ENCODE measurements at regions not wholly inside any gene's neighbourhood (a gene's known extent, or its start where the extent isn't known, plus 50 kb on each side); places are given as distances from the start of the nearest gene placed in this dataset.
A peak's percentile ranks its signal among the peaks of the same experiment; 100 is the strongest.
"Not testable (repeated sequence)": the region's sequence is repeated elsewhere in the genome, so short reads cannot be mapped to it uniquely, and the experiment has no call there.

DNA sequence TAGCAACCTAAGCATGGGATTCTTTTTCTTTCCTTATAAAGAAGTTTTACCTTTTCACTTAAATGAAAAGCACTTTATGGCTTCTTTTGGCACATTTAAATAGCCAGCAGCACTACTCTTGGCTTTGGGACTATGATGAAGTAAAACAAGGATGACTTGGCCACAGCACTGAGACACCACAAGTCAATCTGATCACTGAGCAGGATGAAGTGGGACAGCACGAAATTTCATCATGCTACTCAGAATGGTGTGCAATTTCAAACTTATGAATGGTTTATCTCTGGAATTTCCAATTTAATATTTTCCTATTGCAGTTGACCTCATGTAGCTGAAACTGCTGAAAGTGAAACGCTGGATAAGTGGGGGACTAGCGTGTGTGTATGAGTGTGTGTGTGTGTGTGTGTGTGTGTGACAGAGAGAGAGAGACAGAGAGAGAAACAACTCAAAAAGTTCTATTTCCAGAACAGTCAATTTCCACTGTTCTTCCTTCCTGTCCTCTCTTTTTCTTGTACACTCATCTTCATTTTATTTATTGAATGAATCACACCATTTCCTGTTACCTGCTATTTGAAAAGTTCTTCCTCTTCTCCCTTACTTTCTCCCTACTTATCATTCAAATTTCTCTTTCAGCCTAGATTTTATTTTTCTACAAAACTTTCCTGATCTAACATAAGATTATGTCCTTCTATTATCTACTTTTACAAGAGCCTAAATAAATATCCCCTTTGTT is 414.2 kb upstream of the MIR17HG start:
- no peak for ATAC-seq (replicated peaks in 6 of 8)
- Histone ChIP-seq H3K27ac (no peak overlapping the region), H3K4me1 (replicated peaks in 1 of 2) (peaks cover 9 to 11% of the 10 kb centered on the region in 2 donors), H3K4me3 (no peak overlapping the region)
- in situ Hi-C loops (cut with MboI; ENCODE audit: low pct_unique_long_range_greater_than_20kb in 2 of 9, low sequenced_read_pairs in 9 of 9, unreplicated experiment in 9 of 9), result no loop called here
- 0 to 100% (median 73%) methylated on average over 1 to 3 of the region's 3 CpGs; no CpG with 5 or more reads in 3 of the 10 experiments for WGBS, 10 experiments

DNA sequence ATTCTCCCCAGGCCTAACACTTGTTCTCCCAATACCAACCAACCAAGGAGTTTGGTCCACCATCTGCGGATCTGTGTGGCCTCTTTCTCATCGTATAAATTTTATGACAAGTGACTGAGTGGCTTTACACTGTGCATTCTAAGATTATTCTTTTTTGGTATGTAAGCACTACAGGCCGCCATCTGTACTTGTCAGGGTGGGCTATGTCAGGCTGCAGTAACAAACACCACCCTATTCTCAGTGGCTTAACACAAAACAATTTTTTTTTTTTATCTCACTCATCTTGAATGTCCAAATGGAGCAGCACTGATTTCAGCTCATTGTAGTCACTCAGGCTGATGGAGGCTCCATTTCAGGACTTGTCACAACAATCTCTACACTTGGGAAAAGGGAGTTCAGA is 412.7 kb upstream of the MIR17HG start:
- WGBS, 10 experiments, result 0 to 100% (median 85%) methylated on average over 1 to 3 of the region's 3 CpGs
- Histone ChIP-seq H3K4me3 (no peak overlapping the region), H3K4me1 (replicated peaks in 1 of 2) (peaks cover 9 to 11% of the 10 kb centered on the region in 2 donors), H3K27ac (no peak overlapping the region)
- in situ Hi-C loops (cut with MboI; ENCODE audit: low pct_unique_long_range_greater_than_20kb in 2 of 9, low sequenced_read_pairs in 9 of 9, unreplicated experiment in 9 of 9), result no loop called here
- no peak for ATAC-seq (replicated peaks in 6 of 8)

DNA sequence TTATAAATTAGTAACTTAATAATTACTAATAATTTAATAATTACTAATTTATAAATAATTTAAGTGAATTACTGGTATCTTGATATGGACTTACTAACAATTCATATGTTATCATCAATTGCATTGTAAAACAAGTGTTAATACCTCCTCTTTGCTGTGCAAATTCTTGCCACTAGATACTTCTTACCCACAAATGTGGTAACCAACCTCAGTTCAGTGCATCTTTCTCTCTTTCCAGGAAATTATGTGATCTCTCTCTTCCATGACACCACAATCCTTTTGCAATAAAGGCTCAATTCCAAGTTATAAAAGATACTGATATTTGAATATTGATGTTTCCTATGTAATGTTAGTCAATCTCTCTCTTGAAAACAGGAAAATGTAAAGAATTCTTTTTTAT is 408.6 kb upstream of the MIR17HG start:
- in situ Hi-C loops (cut with MboI; ENCODE audit: low pct_unique_long_range_greater_than_20kb in 2 of 9, low sequenced_read_pairs in 9 of 9, unreplicated experiment in 9 of 9), result no loop called here
- Histone ChIP-seq H3K4me1 (replicated peaks in 1 of 2) (peaks cover 9 to 19% of the 10 kb centered on the region in 2 donors), H3K27ac (no peak overlapping the region), H3K4me3 (no peak overlapping the region)
- no peak for ATAC-seq (replicated peaks in 6 of 8)

DNA sequence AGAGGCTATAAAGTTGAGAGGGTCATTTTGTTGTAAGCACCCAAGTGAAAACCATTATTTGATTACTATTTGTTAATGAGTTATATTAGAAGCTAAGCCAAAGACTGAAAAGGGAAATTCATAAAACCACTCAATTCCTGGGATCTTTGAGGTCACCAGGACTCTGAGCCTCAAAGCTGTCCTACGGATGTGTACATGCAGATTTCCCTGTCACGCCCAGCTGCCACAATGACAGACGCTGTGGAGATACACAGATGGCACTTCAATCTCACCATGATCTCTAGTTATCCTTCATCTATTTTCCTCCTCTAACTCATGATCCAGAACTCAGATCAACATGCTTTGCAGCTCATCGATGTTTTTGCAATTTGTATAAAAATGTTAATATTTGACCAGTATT is 403.5 kb upstream of the MIR17HG start:
- WGBS, 10 experiments, result 19 to 92% (median 43%) methylated on average over 1 to 4 of the region's 4 CpGs; no CpG with 5 or more reads in 1 of the 10 experiments
- in situ Hi-C loops (cut with MboI; ENCODE audit: low pct_unique_long_range_greater_than_20kb in 2 of 9, low sequenced_read_pairs in 9 of 9, unreplicated experiment in 9 of 9), result no loop called here
- Histone ChIP-seq H3K27ac (no peak overlapping the region), H3K4me1 (replicated peaks in 1 of 2) (peaks cover 0 to 16% of the 10 kb centered on the region in 2 donors), H3K4me3 (no peak overlapping the region)
- ATAC-seq (replicated peaks in 6 of 8), result peak in 7 of 8 experiments; percentile 55 to 94 (median 68)

GRCh38 chr13:90945146-90945545 is 402.3 kb upstream of the MIR17HG start:
- H3K27ac ChIP-seq; in situ Hi-C loops (cut with MboI; ENCODE audit: low pct_unique_long_range_greater_than_20kb in 2 of 9, low sequenced_read_pairs in 9 of 9, unreplicated experiment in 9 of 9); ATAC-seq (replicated peaks in 6 of 8); H3K4me3 ChIP-seq: not testable (repeated sequence)
- peaks cover 0 to 16% of the 10 kb centered on the region in 2 donors for H3K4me1 ChIP-seq (replicated peaks in 1 of 2)
- 20 to 60% methylated on average over 1 to 2 of the region's 3 CpGs; no CpG with 5 or more reads in 8 of the 10 experiments for WGBS, 10 experiments

- peaks cover 0 to 16% of the 10 kb centered on the region in 2 donors for H3K4me1 ChIP-seq (replicated peaks in 1 of 2)
- ATAC-seq (replicated peaks in 6 of 8); H3K27ac ChIP-seq; in situ Hi-C loops (cut with MboI; ENCODE audit: low pct_unique_long_range_greater_than_20kb in 2 of 9, low sequenced_read_pairs in 9 of 9, unreplicated experiment in 9 of 9); H3K4me3 ChIP-seq: not testable (repeated sequence)
- 0 to 100% (median 68%) methylated on average over 1 to 5 of the region's 5 CpGs; no CpG with 5 or more reads in 1 of the 10 experiments for WGBS, 10 experiments
These were observed 401.4 kb upstream of the MIR17HG start for GRCh38 chr13:90946125-90946524.

GRCh38 chr13:90947976-90948375 is 399.5 kb upstream of the MIR17HG start:
- ATAC-seq (replicated peaks in 6 of 8), result no peak
- Histone ChIP-seq H3K4me1 (replicated peaks in 1 of 2) (peaks cover 0 to 13% of the 10 kb centered on the region in 2 donors), H3K27ac (no peak overlapping the region), H3K4me3 (no peak overlapping the region)
- in situ Hi-C loops (cut with MboI; ENCODE audit: low pct_unique_long_range_greater_than_20kb in 2 of 9, low sequenced_read_pairs in 9 of 9, unreplicated experiment in 9 of 9), result no loop called here
- 0 to 100% (median 72%) methylated on average over 1 to 2 of the region's 2 CpGs; no CpG with 5 or more reads in 2 of the 10 experiments for WGBS, 10 experiments

DNA sequence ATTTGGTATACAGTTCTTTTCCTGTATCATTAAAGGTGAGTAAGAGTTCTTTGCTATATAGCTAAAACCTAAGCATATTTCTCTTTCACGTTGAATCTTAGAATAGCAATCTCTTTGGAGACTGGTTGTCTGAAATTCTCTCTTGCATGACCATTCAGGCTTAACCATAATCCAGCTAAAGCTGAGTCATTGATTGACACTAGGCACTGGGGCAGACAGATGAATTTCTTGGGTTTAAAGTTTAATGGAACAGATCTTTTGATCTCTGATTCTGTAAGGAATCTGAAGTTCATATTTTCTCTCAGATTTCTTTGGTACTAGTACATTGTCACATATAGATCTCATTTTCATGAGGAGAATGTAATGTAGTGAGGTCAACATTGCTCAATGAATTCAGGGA is 397.3 kb upstream of the MIR17HG start:
- no peak overlapping the region for H3K4me3 ChIP-seq
- no peaks in the 10 kb centered on the region for H3K4me1 ChIP-seq (replicated peaks in 1 of 2)
- ATAC-seq (replicated peaks in 6 of 8), result no peak
- H3K27ac ChIP-seq, result no peak overlapping the region
- in situ Hi-C loops (cut with MboI; ENCODE audit: low pct_unique_long_range_greater_than_20kb in 2 of 9, low sequenced_read_pairs in 9 of 9, unreplicated experiment in 9 of 9), result no loop called here
- 0 to 100% (median 50%) methylated on average over 1 of the region's 1 CpG; no CpG with 5 or more reads in 3 of the 10 experiments for WGBS, 10 experiments

GRCh38 chr13:90951663-90952062 is 395.8 kb upstream of the MIR17HG start:
- in situ Hi-C loops (cut with MboI; ENCODE audit: low pct_unique_long_range_greater_than_20kb in 2 of 9, low sequenced_read_pairs in 9 of 9, unreplicated experiment in 9 of 9), result no loop called here
- H3K4me1 ChIP-seq (replicated peaks in 1 of 2), result no peaks in the 10 kb centered on the region
- ATAC-seq (replicated peaks in 6 of 8), result no peak
- H3K27ac ChIP-seq, result no peak overlapping the region
- no peak overlapping the region for H3K4me3 ChIP-seq
- 19 to 100% (median 78%) methylated on average over 2 to 5 of the region's 5 CpGs; no CpG with 5 or more reads in 2 of the 10 experiments for WGBS, 10 experiments

GRCh38 chr13:90952326-90952725 is 395.2 kb upstream of the MIR17HG start:
- no peak overlapping the region for H3K4me3 ChIP-seq
- H3K4me1 ChIP-seq (replicated peaks in 1 of 2), result no peaks in the 10 kb centered on the region
- in situ Hi-C loops (cut with MboI; ENCODE audit: low pct_unique_long_range_greater_than_20kb in 2 of 9, low sequenced_read_pairs in 9 of 9, unreplicated experiment in 9 of 9), result no loop called here
- H3K27ac ChIP-seq, result no peak overlapping the region
- 0 to 93% (median 56%) methylated on average over 1 of the region's 1 CpG; no CpG with 5 or more reads in 2 of the 10 experiments for WGBS, 10 experiments
- ATAC-seq (replicated peaks in 6 of 8), result no peak

- ATAC-seq (replicated peaks in 6 of 8), result peak in 4 of 8 experiments; percentile 41 to 92 (median 74)
- WGBS, 10 experiments, result 0 to 100% (median 86%) methylated on average over 1 to 2 of the region's 2 CpGs
- in situ Hi-C loops (cut with MboI; ENCODE audit: low pct_unique_long_range_greater_than_20kb in 2 of 9, low sequenced_read_pairs in 9 of 9, unreplicated experiment in 9 of 9), result no loop called here
- H3K4me3 ChIP-seq, result no peak overlapping the region
- H3K27ac ChIP-seq, result no peak overlapping the region
- H3K4me1 ChIP-seq (replicated peaks in 1 of 2), result no peaks in the 10 kb centered on the region
These were observed 392.8 kb upstream of the MIR17HG start for GRCh38 chr13:90954605-90955195.

GRCh38 chr13:90956031-90956430 is 391.5 kb upstream of the MIR17HG start:
- Histone ChIP-seq H3K4me1 (replicated peaks in 1 of 2) (no peaks in the 10 kb centered on the region), H3K27ac (no peak overlapping the region), H3K4me3 (no peak overlapping the region)
- no peak for ATAC-seq (replicated peaks in 6 of 8)
- 0 to 100% (median 80%) methylated on average over 1 of the region's 1 CpG; no CpG with 5 or more reads in 3 of the 10 experiments for WGBS, 10 experiments
- in situ Hi-C loops (cut with MboI; ENCODE audit: low pct_unique_long_range_greater_than_20kb in 2 of 9, low sequenced_read_pairs in 9 of 9, unreplicated experiment in 9 of 9), result no loop called here

DNA sequence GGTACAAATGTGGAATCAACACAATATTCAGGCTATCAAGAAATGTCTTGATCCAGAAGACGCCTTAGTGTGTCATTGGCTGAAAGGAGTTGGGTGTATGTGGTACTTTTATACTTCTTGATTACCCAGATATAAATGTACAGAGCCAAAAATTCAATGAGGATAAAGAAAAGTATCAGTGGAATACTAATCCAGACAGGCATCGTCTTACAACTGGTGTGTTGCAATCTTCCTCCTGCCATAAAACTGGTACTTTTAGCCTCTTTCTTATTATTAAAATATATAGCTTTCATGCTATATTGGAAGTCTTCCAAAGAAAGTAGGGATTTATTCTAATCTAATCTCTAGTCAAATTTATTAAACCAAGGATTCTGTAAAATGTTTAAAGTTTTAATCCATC is 388.6 kb upstream of the MIR17HG start:
- H3K4me1 ChIP-seq (replicated peaks in 1 of 2), result no peaks in the 10 kb centered on the region
- in situ Hi-C loops (cut with MboI; ENCODE audit: low pct_unique_long_range_greater_than_20kb in 2 of 9, low sequenced_read_pairs in 9 of 9, unreplicated experiment in 9 of 9), result no loop called here
- no peak overlapping the region for H3K27ac ChIP-seq
- no peak overlapping the region for H3K4me3 ChIP-seq
- WGBS, 10 experiments, result 3 to 100% (median 83%) methylated on average over 1 to 2 of the region's 2 CpGs; no CpG with 5 or more reads in 1 of the 10 experiments
- no peak for ATAC-seq (replicated peaks in 6 of 8)
